SH-SY5Y (cell line): ENCODE measurements at regions not wholly inside any gene's neighbourhood (a gene's known extent, or its start where the extent isn't known, plus 50 kb on each side); places are given as distances from the start of the nearest gene placed in this dataset.

Experiments used
- GATA2 ChIP-seq: IDR thresholded peaks from 2 replicates; pipeline ENCODE4 v1.6.1; 2011; ENCODE audit warnings: mild to moderate bottlenecking, low read depth, low read length
- GATA3 ChIP-seq: IDR thresholded peaks from 2 replicates; pipeline ENCODE4 v1.6.1; 2011; ENCODE audit warnings: low read depth, mild to moderate bottlenecking, low read length, moderate library complexity

DNA sequence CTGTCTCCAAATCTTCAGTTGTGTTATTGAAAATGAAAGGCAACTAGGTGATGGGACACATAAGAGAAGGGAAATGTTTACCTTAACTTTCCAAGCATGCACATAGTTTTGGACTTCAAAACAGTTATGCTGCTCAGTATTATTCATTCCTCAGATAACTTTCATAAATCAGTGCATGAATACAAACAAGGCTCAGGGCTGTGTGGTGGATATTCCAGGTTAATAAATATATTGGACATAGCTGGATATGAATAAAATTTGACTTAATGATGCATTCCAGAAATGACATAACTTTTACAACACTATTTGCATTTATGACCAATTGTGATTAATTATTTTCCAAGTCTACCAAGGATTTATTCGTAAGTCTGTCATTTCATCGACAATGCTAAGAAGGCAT lies 301.2 kb upstream of the ZNF804A start:
- TF ChIP-seq GATA2: no peak
- no peak for TF ChIP-seq GATA3
